Hematopoietic multipotent progenitor cell treated with erythropoietin and hydrocortisone succinate and interleukin-3 and kit ligand, for 6 days (in vitro differentiated cells): ENCODE measurements at regions not wholly inside any gene's neighbourhood (a gene's known extent, or its start where the extent isn't known, plus 50 kb on each side); places are given as distances from the start of the nearest gene placed in this dataset.

ENCODE experiments used
- DNase-seq: peaks from one replicate; pipeline ENCODE4 v3.0.0-alpha.2; 2015

DNA sequence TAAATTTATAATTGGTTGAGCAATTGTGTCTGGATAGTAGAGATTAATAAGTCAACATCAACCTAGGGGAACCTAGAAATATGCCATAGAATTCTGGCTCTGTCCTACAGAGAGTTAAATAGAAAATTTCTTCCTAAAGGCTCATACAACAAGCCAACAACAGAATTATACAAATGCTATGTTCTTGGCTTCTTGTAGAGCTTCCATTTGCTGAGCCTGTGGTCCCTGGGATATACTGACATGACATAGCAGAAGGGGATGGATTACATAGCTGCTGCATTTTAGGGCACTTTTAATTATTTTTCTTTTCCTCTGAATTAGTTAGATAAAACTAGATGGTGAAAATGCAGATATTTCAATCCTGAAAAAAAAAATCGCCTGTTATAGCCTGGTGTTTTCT, 95.5 kb upstream of the ST6GAL2 start:
- no peak for DNase-seq

DNA sequence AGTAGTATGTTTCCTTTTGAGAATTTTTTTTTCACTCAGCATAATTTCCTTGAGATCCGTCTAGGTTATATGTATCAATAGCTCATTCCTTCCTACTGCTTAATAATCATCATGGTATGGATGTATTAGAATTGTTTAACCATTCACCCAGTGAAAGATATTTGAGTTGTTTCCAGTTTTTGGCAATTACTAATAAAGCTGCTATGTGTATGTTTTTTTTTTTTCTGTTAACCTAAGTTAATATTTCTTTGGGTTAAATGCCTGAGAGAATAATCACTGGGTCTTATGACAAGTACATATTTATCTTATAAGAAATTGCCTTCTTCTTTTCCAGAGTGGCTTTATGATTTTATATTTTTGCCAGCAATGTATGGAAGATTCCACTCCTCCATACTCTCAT, 96.4 kb upstream of the ST6GAL2 start:
- no peak for DNase-seq

DNA sequence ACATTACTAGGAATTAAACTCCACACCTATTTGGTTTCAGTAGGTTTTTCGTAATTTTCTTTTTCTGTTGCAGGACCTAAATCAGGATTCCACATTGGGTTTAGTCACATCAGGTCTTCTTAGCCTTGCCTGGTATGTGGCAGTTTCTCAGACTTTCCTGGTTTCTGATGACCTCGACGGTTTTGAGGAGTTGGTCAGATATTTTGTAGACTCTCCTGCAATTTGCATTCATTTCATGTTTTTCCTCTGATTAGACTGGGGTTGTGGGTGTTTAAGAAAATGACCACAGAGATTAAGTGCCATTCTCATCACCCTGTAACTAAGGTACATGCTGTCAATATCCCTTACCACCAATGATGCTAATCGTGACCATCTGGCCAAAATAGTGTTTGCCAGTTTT, 97.3 kb upstream of the ST6GAL2 start:
- no peak for DNase-seq

DNA sequence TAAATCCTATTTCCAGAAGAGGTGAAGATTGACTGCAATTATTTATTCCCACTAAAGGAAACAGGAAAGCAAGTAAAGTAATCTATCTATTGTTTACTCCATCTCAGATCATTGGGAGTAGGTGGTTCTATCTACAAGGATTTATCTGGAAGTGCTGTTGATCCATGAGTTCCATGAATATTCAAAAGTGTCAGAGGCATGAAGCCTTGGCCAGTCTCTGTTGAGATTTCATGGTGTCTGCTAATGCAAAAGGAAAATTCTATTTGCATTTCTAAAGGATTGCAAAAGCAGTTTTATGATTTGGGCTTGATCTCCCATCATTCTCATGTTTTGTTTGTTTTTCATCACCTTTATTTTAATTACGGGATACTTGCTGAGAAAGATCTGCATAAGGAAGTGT, 102.4 kb upstream of the ST6GAL2 start:
- no peak for DNase-seq

DNA sequence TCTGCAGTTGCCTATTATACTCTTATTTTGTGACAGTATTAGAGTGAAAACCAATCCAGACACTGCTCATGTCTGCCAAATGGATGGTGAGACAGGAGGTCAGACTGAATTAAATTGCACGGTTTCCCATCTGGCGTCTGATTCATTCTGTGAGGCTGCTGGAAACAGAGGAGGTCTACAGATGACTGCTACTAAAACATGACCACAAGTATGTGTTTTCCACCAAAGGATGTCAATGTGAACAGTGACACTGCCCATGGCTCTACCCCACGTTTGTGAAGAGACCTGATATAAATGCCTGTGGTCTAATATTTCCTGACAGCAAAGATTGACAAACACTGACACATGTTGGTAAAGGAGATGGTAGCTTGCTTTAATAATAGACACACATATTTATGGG, 104.3 kb upstream of the ST6GAL2 start:
- DNase-seq = no peak

DNA sequence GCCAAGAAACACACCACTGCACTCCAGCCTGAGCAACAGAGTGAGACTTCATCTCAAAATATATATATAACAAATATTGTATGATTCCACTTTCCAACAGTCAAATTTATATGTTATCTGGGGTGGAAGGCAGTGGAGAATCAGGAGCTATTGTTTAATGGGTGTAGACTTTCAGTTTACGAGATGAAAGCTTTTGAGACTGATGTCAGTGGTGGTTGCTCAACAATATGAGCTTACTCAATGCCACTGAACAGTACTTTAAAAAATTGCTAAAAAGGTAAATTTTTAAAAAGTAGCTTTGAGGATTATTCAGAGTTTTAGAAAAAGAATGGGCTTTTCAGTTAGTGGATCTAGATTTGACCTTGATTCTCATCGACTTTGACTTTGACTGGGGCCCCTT, 105.9 kb upstream of the ST6GAL2 start:
- no peak for DNase-seq

DNA sequence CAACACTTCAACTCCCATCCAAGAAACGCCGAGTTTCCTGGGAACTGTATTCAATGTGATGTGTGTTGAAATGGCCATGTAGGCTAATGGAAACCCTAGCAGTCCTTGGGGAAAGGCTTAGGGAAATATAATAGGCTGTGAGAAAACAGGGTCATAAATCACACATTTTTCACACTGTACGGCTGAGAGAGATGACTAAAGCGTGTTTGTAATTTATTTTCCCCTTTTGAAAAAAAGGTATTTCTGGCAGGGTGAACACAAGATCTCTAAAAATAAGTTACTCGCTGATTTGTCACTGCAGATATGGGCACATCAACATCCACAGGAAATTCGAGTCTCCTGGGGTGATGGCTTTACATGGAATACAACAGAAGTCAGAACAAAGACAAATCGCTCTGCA, 109.6 kb upstream of the ST6GAL2 start:
- DNase-seq = no peak

DNA sequence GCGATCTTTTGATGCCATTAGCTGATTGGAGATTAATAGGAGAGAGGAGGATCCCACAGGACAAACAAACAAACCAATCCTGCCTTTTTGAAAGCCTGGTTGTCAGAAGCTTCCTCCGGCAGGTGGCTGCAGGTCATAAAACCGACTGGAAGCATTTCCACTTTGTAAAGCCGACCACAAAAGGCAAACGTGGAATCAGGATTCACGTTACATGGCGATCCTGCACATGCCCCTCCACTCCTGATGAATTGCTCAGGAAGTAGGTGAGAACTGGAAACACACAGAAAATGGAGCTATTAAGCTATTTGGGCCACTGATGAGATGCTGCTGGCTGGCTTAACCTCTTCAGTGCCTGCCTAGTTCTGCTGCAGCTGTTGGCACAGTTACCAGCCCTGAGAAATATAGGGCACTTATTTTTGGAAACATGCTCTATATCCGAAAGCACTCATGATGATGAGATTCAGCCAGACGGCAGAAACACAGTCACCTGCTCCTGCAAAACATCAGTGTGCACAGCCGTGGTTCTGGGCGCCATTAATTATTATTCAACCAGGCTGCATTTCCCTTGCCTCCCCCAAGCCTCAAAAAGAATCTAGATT, 110.3 kb upstream of the ST6GAL2 start:
- no peak for DNase-seq

DNA sequence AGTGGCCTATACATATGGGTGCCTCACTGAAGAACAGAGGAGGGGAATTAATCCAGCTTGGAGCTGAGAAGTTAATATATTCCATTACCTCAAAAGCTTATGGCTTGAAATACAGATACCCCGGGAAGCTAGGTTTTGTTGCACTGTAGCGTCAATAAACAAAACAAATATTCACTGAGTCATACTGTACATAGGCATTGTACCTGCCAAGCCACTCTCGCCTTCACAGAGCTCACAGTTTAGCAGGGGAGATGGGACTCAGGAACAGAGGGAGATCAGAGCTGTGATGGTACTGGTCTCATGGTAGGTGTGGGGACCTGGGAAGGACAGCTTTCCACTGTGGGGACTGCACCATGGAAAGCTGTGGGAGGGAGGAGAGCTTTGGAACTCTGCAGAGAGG, 111.2 kb upstream of the ST6GAL2 start:
- no peak for DNase-seq

DNA sequence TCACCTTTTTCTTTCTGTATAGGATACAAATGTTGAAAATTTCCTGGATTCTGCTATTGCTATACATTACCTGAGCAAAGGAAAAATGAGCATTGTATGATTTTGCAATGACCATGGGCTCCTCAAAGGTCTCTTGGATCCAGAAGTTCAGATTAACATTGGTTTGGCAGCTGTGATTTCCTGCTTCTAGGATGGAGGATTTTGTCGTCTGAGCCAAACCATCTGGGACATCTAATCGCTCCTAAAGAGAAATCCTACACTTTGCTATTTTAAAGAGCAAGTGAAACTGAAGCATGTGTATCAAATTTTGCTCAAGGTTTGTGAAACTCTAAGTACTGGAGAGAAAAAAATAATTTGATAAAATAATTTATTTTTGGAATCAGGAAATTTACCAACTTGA, 115.1 kb upstream of the ST6GAL2 start:
- no peak for DNase-seq

DNA sequence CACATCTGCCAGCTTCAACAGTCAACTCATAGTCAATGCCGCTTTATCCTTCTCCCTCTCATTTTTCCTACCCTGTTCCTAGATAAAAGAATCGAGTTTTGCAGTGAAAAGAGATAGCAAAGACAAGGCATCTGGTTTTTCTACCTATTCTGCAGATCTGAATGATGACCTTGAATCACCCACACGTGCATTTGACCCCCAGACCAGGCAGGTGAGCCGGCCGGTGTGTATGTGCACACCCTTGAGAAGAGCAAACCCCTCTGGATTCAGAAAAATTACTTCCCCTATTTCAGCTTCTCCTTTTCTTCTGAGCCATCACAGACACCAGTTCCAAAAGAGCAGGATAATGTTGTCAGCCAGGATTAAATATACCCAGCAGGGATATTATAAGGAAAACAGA, 115.6 kb upstream of the ST6GAL2 start:
- DNase-seq = no peak

DNA sequence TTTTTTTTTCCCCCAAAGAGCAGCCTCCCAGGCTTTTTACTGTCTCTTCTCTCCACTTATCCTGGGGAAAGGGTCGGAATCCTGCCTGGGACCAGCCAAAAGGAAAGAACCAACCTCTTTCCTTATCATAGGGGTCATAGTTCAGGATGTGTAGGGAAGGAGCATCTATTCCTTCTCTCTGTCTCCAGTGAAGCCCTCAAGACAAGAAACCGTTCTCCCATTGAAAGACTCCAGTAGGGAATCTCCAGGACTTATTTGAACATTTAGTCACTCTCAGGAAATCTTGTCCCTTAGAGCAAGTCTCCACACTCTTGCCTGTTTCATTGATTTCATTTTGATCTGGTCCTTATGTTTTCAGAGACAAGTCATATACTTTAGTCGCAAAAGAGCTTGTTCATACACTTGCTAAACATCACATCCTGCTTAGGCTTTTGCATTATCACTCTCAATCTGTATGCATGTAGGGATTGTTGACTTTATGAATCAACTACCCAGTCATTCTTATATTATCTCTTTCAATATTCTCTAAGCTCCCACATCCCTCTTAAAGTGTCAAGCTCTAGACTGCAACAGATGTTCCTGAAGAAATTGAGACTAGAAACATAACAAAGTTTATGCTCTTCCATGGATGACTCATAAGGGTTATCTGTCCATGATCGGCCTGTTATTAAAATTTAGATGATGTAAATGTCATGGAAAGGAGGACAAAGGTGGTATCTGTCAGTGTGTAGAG, 116.2 kb upstream of the ST6GAL2 start:
- DNase-seq = no peak

DNA sequence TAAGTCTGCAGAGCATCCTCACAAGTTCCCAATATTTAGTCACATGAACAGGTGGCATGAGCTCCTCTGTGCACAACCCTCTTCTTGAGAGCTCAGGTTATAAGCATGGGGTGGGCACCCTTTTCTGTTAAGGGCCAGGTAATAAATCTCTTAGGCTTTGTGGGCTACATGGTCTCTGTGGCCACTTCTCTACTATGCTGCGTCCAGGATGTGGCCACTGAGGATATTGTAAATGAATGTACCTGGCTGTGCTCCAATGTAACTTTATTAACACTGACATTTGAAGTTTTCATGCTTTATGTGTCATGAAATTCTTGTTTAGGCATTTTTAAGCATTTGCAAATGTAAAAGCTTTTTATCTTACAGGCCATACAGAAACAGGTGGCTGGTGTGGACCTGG, 116.8 kb upstream of the ST6GAL2 start:
- DNase-seq = no peak

DNA sequence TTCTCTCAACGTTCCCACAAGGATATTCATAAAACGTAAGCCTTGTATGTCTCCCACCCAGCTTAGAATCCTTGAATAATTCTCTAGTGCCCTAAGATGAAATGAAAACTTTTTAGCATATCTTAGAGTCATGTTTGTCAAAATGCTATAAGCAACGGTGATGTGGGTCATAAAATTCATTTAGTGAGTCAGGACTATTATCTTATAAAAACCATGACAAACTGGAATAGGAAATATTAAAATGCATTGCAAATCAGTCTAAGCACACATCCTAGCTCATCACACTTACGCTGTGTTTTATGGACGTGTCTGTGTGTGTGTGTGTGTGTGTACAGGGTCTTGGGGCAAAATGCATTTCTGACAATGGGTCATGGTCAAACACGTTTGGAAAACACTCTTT, 119.9 kb upstream of the ST6GAL2 start:
- no peak for DNase-seq

DNA sequence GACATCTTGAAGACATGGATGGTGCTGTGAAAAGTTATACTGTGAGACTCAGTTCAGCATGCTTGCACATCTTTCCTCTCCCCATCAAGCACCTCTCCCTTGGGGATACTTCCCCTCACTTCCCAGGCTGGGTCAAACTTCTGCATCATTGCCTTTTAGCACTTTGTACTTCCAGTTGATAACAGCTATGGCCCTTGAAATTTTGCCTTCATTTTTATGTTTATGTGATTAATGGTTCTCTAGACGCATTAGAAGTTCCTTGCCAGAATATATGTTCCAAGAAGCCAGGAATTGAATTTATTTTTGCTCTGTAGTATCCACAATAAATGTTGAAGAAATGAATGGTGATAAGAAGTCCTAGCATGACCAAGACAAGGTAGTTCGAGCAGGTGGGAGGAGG, 120.9 kb upstream of the ST6GAL2 start:
- DNase-seq = no peak

DNA sequence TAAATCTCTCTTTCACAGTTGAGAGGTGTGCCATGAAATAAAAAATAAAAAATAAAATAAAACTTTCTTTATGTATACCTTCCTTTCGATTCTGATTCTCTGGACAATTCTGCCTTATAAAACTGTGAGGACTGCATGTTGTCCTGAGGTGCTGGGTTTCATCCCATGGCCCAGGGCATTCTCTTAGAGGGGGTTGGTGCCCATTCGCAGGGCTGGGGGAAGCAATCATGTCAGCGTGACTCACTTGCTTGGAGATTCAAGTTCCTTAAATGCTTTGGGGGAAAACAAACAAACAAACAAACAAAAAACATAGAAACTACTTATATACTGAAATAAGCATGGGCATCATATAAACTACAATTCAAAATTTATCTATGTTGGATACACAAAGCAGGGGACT, 122.0 kb upstream of the ST6GAL2 start:
- DNase-seq = no peak

DNA sequence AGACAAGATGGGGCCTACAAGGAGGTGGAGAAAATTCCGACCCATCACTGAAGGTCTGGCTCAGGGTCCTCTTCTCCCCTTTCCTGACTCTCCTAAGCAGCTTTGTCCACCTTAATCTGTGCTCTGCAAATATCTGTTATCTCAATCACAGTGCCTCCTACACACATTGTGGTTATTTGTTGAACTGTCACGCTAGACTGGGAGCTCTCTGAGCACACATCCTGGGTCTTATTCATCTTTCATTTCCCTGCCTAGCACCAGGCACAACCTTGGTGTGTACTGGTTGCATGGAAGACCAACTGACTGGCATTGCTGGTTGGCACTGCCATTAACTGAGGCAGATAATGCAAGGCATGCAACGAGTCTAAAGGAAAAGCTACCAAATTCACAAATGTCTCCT, 122.9 kb upstream of the ST6GAL2 start:
- no peak for DNase-seq

DNA sequence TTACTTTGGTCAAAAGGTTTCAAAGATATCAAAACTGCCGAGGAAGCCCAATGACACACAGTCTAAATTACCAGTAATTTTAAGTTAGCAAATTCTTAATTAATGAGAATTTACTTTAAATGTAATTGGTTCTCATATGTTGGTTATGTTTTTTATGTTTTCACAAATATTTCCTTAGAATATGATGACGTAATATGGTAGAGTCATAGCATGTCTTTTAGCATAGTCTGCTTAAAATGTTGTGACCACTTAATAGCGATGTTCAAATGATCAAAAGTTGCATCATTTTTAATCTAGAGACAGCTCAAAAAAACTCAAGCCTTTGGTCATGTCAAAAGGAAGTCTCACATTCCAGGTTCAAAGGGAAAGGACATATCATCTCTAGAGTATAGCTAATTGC, 123.3 kb upstream of the ST6GAL2 start:
- no peak for DNase-seq

DNA sequence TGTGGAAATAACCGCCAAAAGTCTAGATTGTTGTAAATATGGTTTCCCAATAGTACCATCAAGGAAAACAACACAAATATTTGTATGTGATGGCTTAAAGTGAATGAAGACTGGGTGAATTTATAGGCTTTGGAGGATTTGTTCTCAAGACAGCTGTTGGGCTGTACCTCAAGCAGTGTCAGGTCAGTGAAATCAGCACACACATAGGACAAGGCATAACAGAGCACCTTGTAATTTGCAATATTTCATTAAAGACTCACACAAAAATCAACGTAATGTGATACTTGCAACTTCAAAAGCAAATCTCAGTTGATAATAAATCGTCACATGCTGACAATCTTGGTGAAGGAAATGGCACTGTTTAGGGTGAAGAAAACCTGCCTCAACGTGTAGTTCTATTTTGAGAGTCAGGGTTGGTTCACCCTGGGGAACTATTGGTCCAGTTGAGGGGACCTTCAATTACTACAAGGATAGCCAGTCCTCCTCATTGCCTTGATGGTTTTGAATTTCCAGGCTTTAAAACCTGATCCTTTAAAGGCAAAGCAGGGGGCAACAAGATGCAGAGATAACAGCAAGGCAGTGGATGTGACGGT, 126.8 kb upstream of the ST6GAL2 start:
- DNase-seq = no peak

DNA sequence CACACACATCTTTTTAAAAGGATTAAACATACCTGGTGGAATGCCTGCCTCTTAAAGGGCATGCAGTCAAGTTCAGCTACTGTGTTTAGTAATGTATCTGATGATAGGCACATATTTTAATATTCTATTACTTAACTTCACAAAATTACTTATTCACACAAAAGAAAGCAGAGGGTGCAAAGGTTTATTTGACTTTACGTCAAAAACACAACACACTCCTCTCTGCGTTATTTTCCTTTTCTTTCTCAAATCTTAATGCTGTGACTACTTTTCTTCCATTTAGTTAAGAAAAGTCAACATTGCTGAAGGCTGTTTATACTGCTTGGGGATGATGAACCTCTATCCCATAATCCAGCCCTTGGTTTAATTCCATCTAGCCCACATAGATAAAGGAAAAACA, 127.9 kb upstream of the ST6GAL2 start:
- DNase-seq = no peak

DNA sequence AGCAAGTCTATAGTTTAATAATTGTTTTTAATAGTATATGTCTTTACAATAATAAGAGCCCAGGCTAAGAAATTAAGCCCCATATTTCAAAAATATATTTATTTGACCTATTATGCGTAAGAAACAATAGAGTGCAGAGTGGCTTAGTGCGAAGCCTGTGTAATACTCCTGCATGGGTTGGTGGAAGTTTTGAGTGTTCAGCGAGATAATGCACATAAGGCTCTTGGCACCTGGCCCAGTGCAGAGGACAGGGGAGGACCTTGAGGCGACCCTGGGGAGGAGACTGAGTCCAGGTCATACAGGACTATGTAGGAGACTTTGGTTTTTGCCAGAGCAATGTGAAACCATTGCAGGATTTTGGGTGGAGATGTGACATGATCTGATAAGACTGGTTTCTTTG, 132.4 kb upstream of the ST6GAL2 start:
- peak; percentile 2 for DNase-seq

DNA sequence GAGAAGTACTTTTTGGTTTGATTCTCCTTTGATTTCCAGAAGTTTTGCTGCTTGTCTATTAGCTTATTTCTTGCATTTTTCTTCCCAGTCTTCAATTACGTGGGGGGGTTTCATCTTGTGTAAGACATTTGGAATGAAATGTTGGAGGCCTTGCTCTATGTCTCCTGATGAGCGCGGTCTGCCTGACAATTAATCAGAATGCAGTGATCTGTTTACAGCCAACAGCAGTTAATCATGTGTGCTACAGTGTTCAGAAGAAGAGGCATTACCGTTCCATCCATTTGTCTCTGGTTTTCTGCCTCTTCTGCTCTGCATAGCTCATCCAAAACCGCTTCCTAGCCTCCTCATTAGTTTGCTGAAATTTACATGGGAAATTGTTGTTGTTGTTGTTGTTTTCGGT, 134.4 kb upstream of the ST6GAL2 start:
- DNase-seq = no peak

DNA sequence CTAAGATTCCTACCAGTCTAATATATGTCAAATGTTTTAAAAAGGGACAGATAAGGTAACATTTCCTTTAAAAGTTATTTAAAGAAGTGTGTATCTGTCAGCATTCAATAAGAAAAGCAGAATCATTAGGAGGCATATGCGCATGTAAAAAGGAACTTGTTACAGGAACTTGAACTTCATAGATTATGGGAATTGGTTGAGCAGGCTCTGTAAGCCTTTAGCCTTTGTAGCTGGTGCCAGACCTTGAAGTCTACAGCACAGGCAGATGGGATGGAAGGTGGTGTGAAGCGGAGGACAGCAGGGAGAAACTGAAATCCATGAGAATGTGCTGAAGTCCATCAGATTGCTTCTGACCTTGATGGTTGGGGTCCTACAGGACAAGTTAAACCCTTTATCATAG, 138.3 kb upstream of the ST6GAL2 start:
- DNase-seq = no peak

DNA sequence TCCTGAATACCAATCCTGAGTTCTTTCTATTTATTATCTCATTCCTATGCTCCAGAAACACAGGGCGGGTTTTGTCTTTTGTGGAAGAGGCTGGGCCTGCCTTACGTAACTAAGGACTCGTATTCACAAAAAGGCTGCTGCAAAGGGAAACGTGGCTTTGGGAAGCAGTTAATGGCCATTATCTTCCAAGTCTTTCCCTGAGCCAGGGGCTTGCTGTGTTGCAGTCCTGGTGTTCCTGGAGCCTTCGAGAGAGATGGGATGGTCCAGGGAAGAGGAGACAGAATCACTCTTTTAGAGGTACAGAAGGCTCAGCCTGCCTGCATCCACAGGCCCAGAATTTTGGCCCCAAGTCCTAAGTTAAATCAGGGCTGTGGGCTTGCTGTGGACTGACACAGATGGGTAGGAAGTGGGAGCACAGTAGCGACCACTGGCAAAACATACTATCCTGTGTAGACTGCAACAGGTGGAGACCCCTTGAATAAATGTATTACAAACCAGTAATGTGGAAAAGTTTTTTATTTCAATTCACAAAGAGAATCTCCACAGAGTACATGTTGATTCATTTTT, 139.4 kb upstream of the ST6GAL2 start:
- DNase-seq = no peak
